Uterus (tissue), 3 donors: ENCODE measurements at regions not wholly inside any gene's neighbourhood (a gene's known extent, or its start where the extent isn't known, plus 50 kb on each side); places are given as distances from the start of the nearest gene placed in this dataset.

ENCODE experiments used
- DNase-seq, 2 donors: peaks; one replicate each; pipeline ENCODE4 v3.0.0-alpha.2; 2019 to 2020
- H3K27ac ChIP-seq, 2 donors: fragments of 200-600 bp; sonication (generic); 1 replicate in 1 of 2; 2 replicates in 1 of 2; pipeline ENCODE4 v1.5.1; 2016 to 2018
- H3K27me3 ChIP-seq, 2 donors: fragments of 200-600 bp; sonication (generic); one replicate each; pipeline ENCODE4 v1.5.1; 2018 to 2019; ENCODE audit warnings: control low read depth in 1 of 2
- H3K36me3 ChIP-seq, 2 donors: fragments of 200-600 bp; sonication (generic); one replicate each; pipeline ENCODE4 v1.5.1; 2019; ENCODE audit warnings: control low read depth in 1 of 2
- H3K4me1 ChIP-seq, 2 donors: fragments of 200-600 bp; sonication (generic); one replicate each; pipeline ENCODE4 v1.5.1; 2018 to 2019; ENCODE audit warnings: control low read depth in 1 of 2
- H3K4me3 ChIP-seq, 2 donors: fragments of 200-600 bp; sonication (generic); 1 replicate in 1 of 2; 2 replicates in 1 of 2; pipeline ENCODE4 v1.5.1; 2018 to 2019; ENCODE audit warnings: mild to moderate bottlenecking in 1 of 2
- H3K9me3 ChIP-seq, 2 donors: fragments of 200-600 bp; sonication (generic); one replicate each; pipeline ENCODE4 v1.5.1; 2019; ENCODE audit warnings: control low read depth in 1 of 2
- CTCF ChIP-seq, 4 experiments: fragments of 200-600 bp in 2 of 4; fragments of 450-650 bp in 2 of 4; sonication (generic) in 2 of 4; IDR thresholded peaks; one replicate each; pipeline ENCODE4 v1.5.1; 2016 to 2019; ENCODE audit warnings: antibody characterized with exemption in 4 of 4, mild to moderate bottlenecking in 2 of 4, moderate library complexity in 1 of 4
- POLR2A ChIP-seq, 2 donors: fragments of 450-650 bp; IDR thresholded peaks; one replicate each; pipeline ENCODE4 v1.6.1; 2016; ENCODE audit warnings: antibody characterized with exemption in 2 of 2, mild to moderate bottlenecking in 1 of 2, moderate library complexity in 1 of 2
- intact Hi-C: fragments of 100-400 bp; cut with DNase I; formaldehyde crosslinking; loops from one replicate; pipeline ENCODE4 v1.15.1; 2023; ENCODE audit warnings: low total_unique reads
- donor health status: DM: yes; HTN: yes; CAD: no.

GRCh38 chr12:41122894-41123293, 65.2 kb upstream of the PDZRN4 start:
- Histone ChIP-seq H3K27ac (no peak overlapping the region), H3K4me3 (no peak overlapping the region), H3K36me3 (no peaks in the 10 kb centered on the region), H3K27me3 (no peaks in the 10 kb centered on the region), H3K9me3 (no peaks in the 10 kb centered on the region), H3K4me1 (no peaks in the 10 kb centered on the region)
- peak in 1 of 2 donors; percentile 42 for DNase-seq
- no peak for TF ChIP-seq CTCF (IDR thresholded peaks at IDR 0.05)
- TF ChIP-seq POLR2A (IDR thresholded peaks at IDR 0.05) = no peak
- intact Hi-C loops = no loop called here

GRCh38 chr12:41123871-41124270, 64.2 kb upstream of the PDZRN4 start:
- Histone ChIP-seq H3K27me3 (no peaks in the 10 kb centered on the region), H3K4me1 (no peaks in the 10 kb centered on the region), H3K9me3 (no peaks in the 10 kb centered on the region), H3K27ac (no peak overlapping the region), H3K36me3 (no peaks in the 10 kb centered on the region), H3K4me3 (no peak overlapping the region)
- intact Hi-C loops = no loop called here
- DNase-seq = no peak
- TF ChIP-seq CTCF (IDR thresholded peaks at IDR 0.05) (no peak), POLR2A (IDR thresholded peaks at IDR 0.05) (no peak)
